ENCODE measurements at regions not wholly inside any gene's neighbourhood (a gene's known extent, or its start where the extent isn't known, plus 50 kb on each side); places are given as distances from the start of the nearest gene placed in this dataset.

DNA sequence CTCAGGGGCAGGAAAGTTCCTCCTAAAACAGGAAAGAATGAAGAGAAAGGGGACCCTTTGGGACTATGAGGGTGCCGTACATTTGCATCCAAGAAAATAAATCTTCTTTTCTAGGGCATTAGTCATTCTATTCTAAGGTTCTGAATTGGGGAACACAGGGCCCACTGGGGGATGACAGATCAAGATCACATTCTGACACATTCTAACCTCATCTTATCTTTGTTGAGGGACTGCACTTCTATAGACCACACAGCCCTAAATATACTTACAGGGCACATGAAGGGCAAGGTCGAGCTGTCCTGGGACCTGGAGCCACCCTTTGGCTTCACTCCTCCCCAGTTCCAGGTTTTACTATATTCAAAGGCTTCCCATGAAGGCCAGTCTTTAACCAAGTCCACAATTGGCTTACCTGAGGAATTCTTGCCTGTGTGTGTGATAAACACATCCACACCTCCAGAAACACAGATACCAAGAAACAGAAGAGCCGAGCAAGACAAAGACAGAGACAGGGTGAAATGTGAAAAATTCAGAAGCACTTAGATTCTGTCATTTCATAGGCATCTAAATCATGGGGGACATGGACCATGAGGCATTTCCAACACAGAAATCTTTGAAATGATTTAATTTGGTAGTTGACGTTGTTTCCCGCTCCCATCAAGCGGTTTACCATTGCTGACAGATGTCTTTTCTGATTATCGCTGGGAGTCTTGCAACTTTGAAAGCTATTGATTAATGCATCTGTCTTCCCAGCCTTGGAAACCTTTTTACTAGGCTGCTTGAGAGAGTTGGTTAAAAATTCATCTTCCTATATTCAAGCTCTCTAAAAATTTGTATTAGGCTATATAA, 75.8 kb downstream of the CCDC71L start:
- no peak overlapping the region for H3K27ac ChIP-seq (ENCODE audit: low read depth in 1 of 2, low read length in 1 of 2)
- no peak for ATAC-seq (ENCODE audit: insufficient read depth, low FRiP score)
- H3K9me3 ChIP-seq (ENCODE audit: control insufficient read depth in 4 of 4, insufficient read depth in 3 of 4, low read length in 3 of 4): no peaks in the 10 kb centered on the region
- H3K9ac ChIP-seq (ENCODE audit: insufficient read depth in 1 of 2, low read length in 2 of 2): no peak overlapping the region
- DNase-seq: no peak
- no peak overlapping the region for H3K4me3 ChIP-seq
- TF ChIP-seq, protein P1, sequence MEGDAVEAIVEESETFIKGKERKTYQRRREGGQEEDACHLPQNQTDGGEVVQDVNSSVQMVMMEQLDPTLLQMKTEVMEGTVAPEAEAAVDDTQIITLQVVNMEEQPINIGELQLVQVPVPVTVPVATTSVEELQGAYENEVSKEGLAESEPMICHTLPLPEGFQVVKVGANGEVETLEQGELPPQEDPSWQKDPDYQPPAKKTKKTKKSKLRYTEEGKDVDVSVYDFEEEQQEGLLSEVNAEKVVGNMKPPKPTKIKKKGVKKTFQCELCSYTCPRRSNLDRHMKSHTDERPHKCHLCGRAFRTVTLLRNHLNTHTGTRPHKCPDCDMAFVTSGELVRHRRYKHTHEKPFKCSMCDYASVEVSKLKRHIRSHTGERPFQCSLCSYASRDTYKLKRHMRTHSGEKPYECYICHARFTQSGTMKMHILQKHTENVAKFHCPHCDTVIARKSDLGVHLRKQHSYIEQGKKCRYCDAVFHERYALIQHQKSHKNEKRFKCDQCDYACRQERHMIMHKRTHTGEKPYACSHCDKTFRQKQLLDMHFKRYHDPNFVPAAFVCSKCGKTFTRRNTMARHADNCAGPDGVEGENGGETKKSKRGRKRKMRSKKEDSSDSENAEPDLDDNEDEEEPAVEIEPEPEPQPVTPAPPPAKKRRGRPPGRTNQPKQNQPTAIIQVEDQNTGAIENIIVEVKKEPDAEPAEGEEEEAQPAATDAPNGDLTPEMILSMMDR (IDR thresholded peaks at IDR 0.05; ENCODE audit: control extremely low read depth, extremely low read depth): no peak
- no peaks in the 10 kb centered on the region for H3K27me3 ChIP-seq (ENCODE audit: control insufficient read depth in 3 of 3, insufficient read depth in 3 of 3, low read length in 2 of 3)
- WGBS, 2 donors: 93% methylated on average over 7 of the region's 7 CpGs
- H3K4me1 ChIP-seq (ENCODE audit: control insufficient read depth in 5 of 5, insufficient read depth in 5 of 5, low read length in 5 of 5): no peaks in the 10 kb centered on the region
- H3K36me3 ChIP-seq (ENCODE audit: control insufficient read depth in 4 of 4, insufficient read depth in 4 of 4, low read length in 4 of 4): no peaks in the 10 kb centered on the region

DNA sequence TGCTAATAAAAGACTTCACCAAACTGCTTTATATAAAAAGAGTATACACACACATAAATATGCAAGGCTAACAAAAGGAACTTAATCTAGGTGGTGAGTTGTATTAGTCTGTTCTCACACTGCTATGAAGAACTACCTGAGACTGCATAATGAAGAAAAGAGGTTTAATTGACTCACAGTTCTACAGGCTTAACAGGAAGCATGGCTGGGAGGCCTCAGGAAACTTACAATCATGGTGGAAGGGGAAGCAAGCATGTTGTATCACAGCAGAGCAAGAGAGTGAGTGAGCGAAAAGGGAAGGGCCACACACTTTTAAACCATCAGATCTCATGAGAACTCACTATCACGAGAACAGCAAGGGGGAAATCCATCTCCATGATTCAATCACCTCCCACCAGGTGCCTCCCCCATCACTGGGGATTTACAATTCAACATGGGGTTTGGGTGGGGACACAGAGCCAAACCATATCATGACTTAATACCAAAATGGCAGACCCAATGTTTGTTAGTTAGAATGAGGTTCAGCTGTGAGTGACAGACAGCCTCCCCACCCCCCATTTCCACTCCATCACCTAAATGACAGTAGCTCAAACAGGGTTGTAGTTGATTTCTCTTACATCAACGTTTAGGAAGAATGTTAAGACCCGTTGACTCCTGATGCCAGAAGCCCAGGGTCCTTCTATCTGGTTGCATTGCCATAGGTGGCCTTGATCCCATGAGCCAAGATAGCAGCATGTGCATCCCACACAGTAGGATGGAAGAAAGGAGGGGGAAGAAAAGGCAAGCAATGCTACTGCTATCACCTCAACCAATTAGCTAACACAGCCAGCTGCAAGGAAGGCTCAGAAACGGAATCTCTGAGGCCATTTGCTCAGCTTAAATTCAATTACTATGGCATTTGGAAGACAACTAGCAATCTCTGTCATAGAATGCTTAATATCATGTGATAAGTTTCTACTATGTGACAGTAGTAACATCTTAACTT, 77.0 kb downstream of the CCDC71L start:
- DNase-seq (no peak), ATAC-seq (ENCODE audit: insufficient read depth, low FRiP score) (no peak)
- H3K27ac ChIP-seq (ENCODE audit: low read depth in 1 of 2, low read length in 1 of 2): no peak overlapping the region
- H3K27me3 ChIP-seq (ENCODE audit: control insufficient read depth in 3 of 3, insufficient read depth in 3 of 3, low read length in 2 of 3): no peaks in the 10 kb centered on the region
- H3K9me3 ChIP-seq (ENCODE audit: control insufficient read depth in 4 of 4, insufficient read depth in 3 of 4, low read length in 3 of 4): no peaks in the 10 kb centered on the region
- no peaks in the 10 kb centered on the region for H3K36me3 ChIP-seq (ENCODE audit: control insufficient read depth in 4 of 4, insufficient read depth in 4 of 4, low read length in 4 of 4)
- H3K4me3 ChIP-seq: no peak overlapping the region
- TF ChIP-seq, protein P1 (IDR thresholded peaks at IDR 0.05; ENCODE audit: control extremely low read depth, extremely low read depth): no peak
- H3K4me1 ChIP-seq (ENCODE audit: control insufficient read depth in 5 of 5, insufficient read depth in 5 of 5, low read length in 5 of 5): no peaks in the 10 kb centered on the region
- WGBS, 2 donors: 79 to 92% methylated on average over 5 of the region's 5 CpGs
- no peak overlapping the region for H3K9ac ChIP-seq (ENCODE audit: insufficient read depth in 1 of 2, low read length in 2 of 2)

DNA sequence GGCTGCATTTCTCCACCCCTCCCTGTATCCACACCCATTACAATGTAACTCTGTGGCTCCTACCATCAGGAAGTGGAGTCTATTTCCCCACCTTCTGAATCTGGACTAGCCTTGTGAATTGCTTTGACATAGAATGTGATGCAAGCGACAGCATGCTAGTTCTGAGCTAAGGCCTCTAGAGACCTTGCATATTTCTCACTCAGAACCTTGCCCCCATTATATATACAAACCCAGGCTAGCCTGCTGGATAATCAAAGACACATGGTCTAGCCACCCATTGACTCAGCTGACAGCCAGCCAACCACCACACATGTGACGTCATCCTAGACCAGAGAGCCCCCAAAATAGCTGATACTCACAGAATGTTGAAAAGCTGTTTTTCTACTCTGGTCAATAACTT, 77.9 kb downstream of the CCDC71L start:
- no peak overlapping the region for H3K4me3 ChIP-seq
- no peaks in the 10 kb centered on the region for H3K36me3 ChIP-seq (ENCODE audit: control insufficient read depth in 4 of 4, insufficient read depth in 4 of 4, low read length in 4 of 4)
- no peak overlapping the region for H3K9ac ChIP-seq (ENCODE audit: insufficient read depth in 1 of 2, low read length in 2 of 2)
- H3K27me3 ChIP-seq (ENCODE audit: control insufficient read depth in 3 of 3, insufficient read depth in 3 of 3, low read length in 2 of 3): no peaks in the 10 kb centered on the region
- 86 to 87% methylated on average over 2 of the region's 2 CpGs for WGBS, 2 donors
- TF ChIP-seq, protein P1 (IDR thresholded peaks at IDR 0.05; ENCODE audit: control extremely low read depth, extremely low read depth): no peak
- H3K9me3 ChIP-seq (ENCODE audit: control insufficient read depth in 4 of 4, insufficient read depth in 3 of 4, low read length in 3 of 4): no peaks in the 10 kb centered on the region
- no peak overlapping the region for H3K27ac ChIP-seq (ENCODE audit: low read depth in 1 of 2, low read length in 1 of 2)
- DNase-seq: no peak
- ATAC-seq (ENCODE audit: insufficient read depth, low FRiP score): no peak
- H3K4me1 ChIP-seq (ENCODE audit: control insufficient read depth in 5 of 5, insufficient read depth in 5 of 5, low read length in 5 of 5): no peaks in the 10 kb centered on the region

Measured in lung (tissue), 11 donors.